Endodermal cell (in vitro differentiated cells): ENCODE measurements at regions not wholly inside any gene's neighbourhood (a gene's known extent, or its start where the extent isn't known, plus 50 kb on each side); places are given as distances from the start of the nearest gene placed in this dataset.

Experiments used
- DNase-seq: peaks from one replicate; pipeline ENCODE4 v3.0.0-alpha.2; 2017
- H3K27ac ChIP-seq: 2 replicates; pipeline ENCODE4 v1.5.1; 2013; ENCODE audit warnings: mild to moderate bottlenecking, low read depth, low read length, moderate library complexity
- H3K27me3 ChIP-seq: 2 replicates; pipeline ENCODE4 v1.6.1; 2013; ENCODE audit warnings: mild to moderate bottlenecking, low read length, moderate library complexity; ENCODE audit not compliant: insufficient read depth, control insufficient read depth, poor library complexity, severe bottlenecking
- H3K36me3 ChIP-seq: 2 replicates; pipeline ENCODE4 v1.7.0; 2013; ENCODE audit warnings: mild to moderate bottlenecking, low read length, moderate library complexity; ENCODE audit not compliant: control insufficient read depth, insufficient read depth
- H3K4me1 ChIP-seq: one replicate; pipeline ENCODE4 v1.7.0; 2013; ENCODE audit warnings: low read length; ENCODE audit not compliant: control insufficient read depth, insufficient read depth
- H3K4me3 ChIP-seq: 2 replicates; pipeline ENCODE4 v1.5.1; 2013; ENCODE audit warnings: mild to moderate bottlenecking, low read length, moderate library complexity
- H3K9ac ChIP-seq: 2 replicates; pipeline ENCODE4 v1.6.1; 2013; ENCODE audit warnings: mild to moderate bottlenecking, low read length, moderate library complexity; ENCODE audit not compliant: poor library complexity, severe bottlenecking; ENCODE audit errors: extremely low read depth
- H3K9me3 ChIP-seq: 2 replicates; pipeline ENCODE4 v1.6.1; 2013; ENCODE audit warnings: mild to moderate bottlenecking, low read length, moderate library complexity; ENCODE audit not compliant: control insufficient read depth
- H3K27ac Mint-ChIP-seq: 2 replicates; pipeline ENCODE4 v1.8.0; 2020; ENCODE audit warnings: mixed read lengths
- H3K27me3 Mint-ChIP-seq: 2 replicates; pipeline ENCODE4 v1.8.0; 2021; ENCODE audit warnings: mild to moderate bottlenecking, mixed read lengths; ENCODE audit not compliant: insufficient read depth
- H3K36me3 Mint-ChIP-seq: 2 replicates; pipeline ENCODE4 v1.8.0; 2020; ENCODE audit warnings: low read depth, mixed read lengths
- H3K4me1 Mint-ChIP-seq: 2 replicates; pipeline ENCODE4 v1.8.0; 2020; ENCODE audit warnings: mixed read lengths
- H3K4me3 Mint-ChIP-seq: 2 replicates; pipeline ENCODE4 v1.8.0; 2020; ENCODE audit warnings: mild to moderate bottlenecking, moderate library complexity, mixed read lengths
- H3K9me3 Mint-ChIP-seq: 2 replicates; pipeline ENCODE4 v1.8.0; 2020; ENCODE audit warnings: mild to moderate bottlenecking, mixed read lengths
- WGBS, 2 experiments: methylation state at CpG; one replicate each; pipeline versions ENCODE4 v1.1.5 to v1.1.7; 2013; ENCODE audit warnings: missing lambda C conversion rate in 2 of 2, mixed read lengths in 1 of 2; ENCODE audit not compliant: insufficient coverage in 1 of 2, insufficient read length in 1 of 2; 5-methylcytosine and 5-hydroxymethylcytosine counted together
- TF ChIP-seq, protein P1 (sequence below): fragments of 200-600 bp; sonication (generic); conservative IDR thresholded peaks from 2 replicates; pipeline ENCODE4 v1.5.0; 2021; ENCODE audit warnings: antibody characterized with exemption, mild to moderate bottlenecking

DNA sequence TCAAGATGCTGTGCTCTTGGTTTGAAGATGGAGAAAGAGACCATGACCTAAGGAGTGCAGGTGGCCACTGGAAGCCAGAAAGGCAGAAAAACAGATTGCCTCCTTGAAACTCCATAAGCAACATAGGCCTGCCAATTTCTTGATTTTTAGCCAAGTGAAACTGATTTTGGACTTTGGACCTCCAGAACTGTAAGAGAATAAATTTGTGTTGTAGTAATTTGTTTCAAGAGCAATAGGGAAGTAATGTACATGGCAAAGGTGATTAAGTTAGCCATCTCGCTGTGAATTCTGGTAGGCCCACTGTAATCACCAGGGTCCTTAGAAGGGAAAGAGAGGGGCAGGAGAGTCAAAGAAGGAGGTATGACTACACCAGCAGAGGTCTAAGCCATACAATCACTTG, 238.8 kb downstream of the CNTN3 start:
- Mint-ChIP-seq H3K9me3 (peaks cover 9% of the 10 kb centered on the region), H3K36me3 (no peaks in the 10 kb centered on the region), H3K27ac (no peak overlapping the region), H3K4me1 (peaks cover 6% of the 10 kb centered on the region), H3K27me3 (no peaks in the 10 kb centered on the region), H3K4me3 (no peak overlapping the region)
- H3K27ac ChIP-seq = no peak overlapping the region
- H3K27me3 ChIP-seq = no peaks in the 10 kb centered on the region
- TF ChIP-seq, protein P1, sequence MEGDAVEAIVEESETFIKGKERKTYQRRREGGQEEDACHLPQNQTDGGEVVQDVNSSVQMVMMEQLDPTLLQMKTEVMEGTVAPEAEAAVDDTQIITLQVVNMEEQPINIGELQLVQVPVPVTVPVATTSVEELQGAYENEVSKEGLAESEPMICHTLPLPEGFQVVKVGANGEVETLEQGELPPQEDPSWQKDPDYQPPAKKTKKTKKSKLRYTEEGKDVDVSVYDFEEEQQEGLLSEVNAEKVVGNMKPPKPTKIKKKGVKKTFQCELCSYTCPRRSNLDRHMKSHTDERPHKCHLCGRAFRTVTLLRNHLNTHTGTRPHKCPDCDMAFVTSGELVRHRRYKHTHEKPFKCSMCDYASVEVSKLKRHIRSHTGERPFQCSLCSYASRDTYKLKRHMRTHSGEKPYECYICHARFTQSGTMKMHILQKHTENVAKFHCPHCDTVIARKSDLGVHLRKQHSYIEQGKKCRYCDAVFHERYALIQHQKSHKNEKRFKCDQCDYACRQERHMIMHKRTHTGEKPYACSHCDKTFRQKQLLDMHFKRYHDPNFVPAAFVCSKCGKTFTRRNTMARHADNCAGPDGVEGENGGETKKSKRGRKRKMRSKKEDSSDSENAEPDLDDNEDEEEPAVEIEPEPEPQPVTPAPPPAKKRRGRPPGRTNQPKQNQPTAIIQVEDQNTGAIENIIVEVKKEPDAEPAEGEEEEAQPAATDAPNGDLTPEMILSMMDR = no peak
- no peaks in the 10 kb centered on the region for H3K36me3 ChIP-seq
- DNase-seq = no peak
- H3K9ac ChIP-seq = no peak overlapping the region
- WGBS, 2 experiments = 90 to 100% methylated on average over 1 of the region's 1 CpG
- H3K4me1 ChIP-seq = no peaks in the 10 kb centered on the region
- H3K4me3 ChIP-seq = no peak overlapping the region
- peaks cover 6% of the 10 kb centered on the region for H3K9me3 ChIP-seq

DNA sequence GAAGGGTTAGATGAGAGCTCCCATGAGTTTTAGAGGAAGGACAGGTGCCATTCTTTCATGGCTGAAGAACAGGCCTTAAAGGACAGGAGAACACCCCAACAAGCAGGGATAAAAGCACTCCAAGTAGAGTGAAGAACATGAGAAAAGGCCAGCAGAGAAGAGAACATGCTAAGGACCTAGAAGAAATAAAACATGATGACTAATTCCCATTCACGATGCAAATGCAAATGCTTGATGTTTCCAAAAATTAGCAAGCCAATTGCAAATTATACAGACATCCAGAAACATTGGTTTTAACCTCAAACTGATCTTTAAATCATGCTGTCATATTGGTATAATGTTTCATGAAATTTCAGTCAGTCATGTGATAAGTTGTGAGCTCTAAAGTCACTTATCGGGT, 241.7 kb downstream of the CNTN3 start:
- Histone ChIP-seq H3K9me3 (peaks cover 6% of the 10 kb centered on the region), H3K27me3 (no peaks in the 10 kb centered on the region), H3K27ac (no peak overlapping the region), H3K36me3 (no peaks in the 10 kb centered on the region), H3K4me1 (no peaks in the 10 kb centered on the region), H3K4me3 (no peak overlapping the region), H3K9ac (no peak overlapping the region)
- Mint-ChIP-seq H3K9me3 (peaks cover 9% of the 10 kb centered on the region), H3K27ac (no peak overlapping the region), H3K27me3 (no peaks in the 10 kb centered on the region), H3K4me1 (peaks cover 6% of the 10 kb centered on the region), H3K36me3 (no peaks in the 10 kb centered on the region), H3K4me3 (no peak overlapping the region)
- TF ChIP-seq, protein P1 = no peak
- WGBS, 2 experiments = 100% methylated on average over 2 of the region's 2 CpGs; no CpG with 5 or more reads in 1 of the 2 experiments
- DNase-seq = no peak

DNA sequence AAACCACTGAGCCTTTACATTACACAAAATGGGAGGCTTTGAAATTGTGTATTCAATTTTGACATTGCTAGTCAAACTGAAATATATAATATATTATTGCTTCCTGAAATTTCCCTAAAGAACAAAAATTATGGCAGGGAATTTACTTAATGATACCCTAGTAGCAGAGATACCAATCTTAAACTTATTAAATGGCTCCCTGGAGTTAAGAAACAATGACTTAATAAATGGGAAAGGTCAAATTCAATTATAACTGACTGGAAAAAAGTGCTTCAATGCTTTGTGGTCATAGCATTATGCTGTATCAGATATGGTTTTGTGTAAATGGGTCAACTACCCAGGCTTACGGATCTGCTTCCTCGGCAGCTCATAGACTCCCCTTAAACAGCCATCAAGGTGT, 244.1 kb downstream of the CNTN3 start:
- H3K27me3 Mint-ChIP-seq = no peaks in the 10 kb centered on the region
- no peak for DNase-seq
- no peak overlapping the region for H3K4me3 Mint-ChIP-seq
- Histone ChIP-seq H3K27me3 (no peaks in the 10 kb centered on the region), H3K9ac (no peak overlapping the region), H3K4me3 (no peak overlapping the region), H3K36me3 (no peaks in the 10 kb centered on the region), H3K9me3 (no peaks in the 10 kb centered on the region), H3K4me1 (no peaks in the 10 kb centered on the region), H3K27ac (no peak overlapping the region)
- H3K9me3 Mint-ChIP-seq = peaks cover 2% of the 10 kb centered on the region
- 100% methylated on average over 2 of the region's 2 CpGs for WGBS, 2 experiments
- H3K4me1 Mint-ChIP-seq = peaks cover 6% of the 10 kb centered on the region
- TF ChIP-seq, protein P1 = no peak
- H3K36me3 Mint-ChIP-seq = no peaks in the 10 kb centered on the region
- H3K27ac Mint-ChIP-seq = no peak overlapping the region
